GM13977 (cell line): ENCODE measurements at regions not wholly inside any gene's neighbourhood (a gene's known extent, or its start where the extent isn't known, plus 50 kb on each side); places are given as distances from the start of the nearest gene placed in this dataset.
A peak's percentile ranks its signal among the peaks of the same experiment; 100 is the strongest.
"Not testable (repeated sequence)": the region's sequence is repeated elsewhere in the genome, so short reads cannot be mapped to it uniquely, and the experiment has no call there.

Experiments used
- DNase-seq: peaks from one replicate; pipeline ENCODE4 v3.0.0; 2012; ENCODE audit warnings: low spot score
- in situ Hi-C: fragments of 300-500 bp; cut with MboI; formaldehyde crosslinking; loops from one replicate; pipeline ENCODE4 v1.12.0; 2022; ENCODE audit warnings: low sequenced_read_pairs, low pct_unique_long_range_greater_than_20kb, mixed read lengths, inconsistent platforms; ENCODE audit not compliant: unreplicated experiment
- TF ChIP-seq, protein P1 (sequence below): IDR thresholded peaks from 2 replicates; pipeline ENCODE4 v1.5.1; 2012; ENCODE audit warnings: mild to moderate bottlenecking, control low read depth; ENCODE audit not compliant: insufficient read depth; ENCODE audit errors: extremely low read depth, missing control alignments

DNA sequence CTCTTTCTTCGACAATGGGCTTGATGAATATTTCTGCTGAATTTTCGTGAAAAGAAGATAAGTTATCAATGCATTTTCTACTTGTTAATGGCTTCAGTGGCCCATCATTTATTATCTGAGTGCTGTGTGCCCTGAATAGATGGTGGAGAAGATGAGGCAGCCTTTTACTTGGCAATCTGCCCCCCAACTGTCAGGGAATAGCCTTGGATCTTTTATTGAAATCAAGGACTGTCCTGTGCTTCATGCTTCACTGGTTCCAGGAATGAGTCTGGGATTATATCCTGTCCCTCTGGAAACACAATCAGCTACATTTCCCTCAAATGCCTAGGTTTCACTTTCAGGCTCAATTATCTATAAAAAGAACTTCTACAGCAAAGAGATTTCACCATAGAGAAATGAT is 75.9 kb upstream of the NXPH1 start:
- no peak for DNase-seq
- TF ChIP-seq, protein P1, sequence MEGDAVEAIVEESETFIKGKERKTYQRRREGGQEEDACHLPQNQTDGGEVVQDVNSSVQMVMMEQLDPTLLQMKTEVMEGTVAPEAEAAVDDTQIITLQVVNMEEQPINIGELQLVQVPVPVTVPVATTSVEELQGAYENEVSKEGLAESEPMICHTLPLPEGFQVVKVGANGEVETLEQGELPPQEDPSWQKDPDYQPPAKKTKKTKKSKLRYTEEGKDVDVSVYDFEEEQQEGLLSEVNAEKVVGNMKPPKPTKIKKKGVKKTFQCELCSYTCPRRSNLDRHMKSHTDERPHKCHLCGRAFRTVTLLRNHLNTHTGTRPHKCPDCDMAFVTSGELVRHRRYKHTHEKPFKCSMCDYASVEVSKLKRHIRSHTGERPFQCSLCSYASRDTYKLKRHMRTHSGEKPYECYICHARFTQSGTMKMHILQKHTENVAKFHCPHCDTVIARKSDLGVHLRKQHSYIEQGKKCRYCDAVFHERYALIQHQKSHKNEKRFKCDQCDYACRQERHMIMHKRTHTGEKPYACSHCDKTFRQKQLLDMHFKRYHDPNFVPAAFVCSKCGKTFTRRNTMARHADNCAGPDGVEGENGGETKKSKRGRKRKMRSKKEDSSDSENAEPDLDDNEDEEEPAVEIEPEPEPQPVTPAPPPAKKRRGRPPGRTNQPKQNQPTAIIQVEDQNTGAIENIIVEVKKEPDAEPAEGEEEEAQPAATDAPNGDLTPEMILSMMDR: no peak
- in situ Hi-C loops: no loop called here

DNA sequence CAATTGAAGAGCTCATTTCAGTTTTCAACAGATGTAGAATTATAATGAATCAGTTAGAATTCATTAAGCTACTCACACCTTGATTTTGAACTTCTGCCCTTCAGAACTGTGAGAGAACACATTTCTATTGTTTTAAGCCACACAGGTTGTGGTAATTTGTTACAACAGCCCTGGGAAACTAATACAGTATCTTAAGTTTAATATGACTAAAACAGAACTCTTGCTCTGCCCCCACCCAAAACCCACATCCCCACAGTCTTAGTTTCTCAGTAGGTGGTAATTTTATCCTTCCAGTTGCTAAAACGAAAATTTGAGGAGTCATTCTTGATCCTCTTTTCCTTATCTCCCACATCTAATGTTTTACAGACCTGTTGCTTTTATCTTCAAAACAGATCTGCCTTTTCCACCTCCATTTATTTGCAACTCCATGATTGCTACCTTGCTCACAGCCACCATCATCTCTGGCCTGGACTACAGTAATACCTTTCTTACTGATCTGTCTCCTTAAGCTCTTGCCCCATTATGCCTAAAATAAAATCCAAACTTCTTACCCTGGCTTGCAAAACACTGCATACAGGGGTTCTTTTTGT is 72.8 kb upstream of the NXPH1 start:
- TF ChIP-seq, protein P1: no peak
- no peak for DNase-seq
- in situ Hi-C loops: no loop called here

GRCh38 chr7:8362723-8363369 is 70.6 kb upstream of the NXPH1 start:
- in situ Hi-C loops: no loop called here

DNA sequence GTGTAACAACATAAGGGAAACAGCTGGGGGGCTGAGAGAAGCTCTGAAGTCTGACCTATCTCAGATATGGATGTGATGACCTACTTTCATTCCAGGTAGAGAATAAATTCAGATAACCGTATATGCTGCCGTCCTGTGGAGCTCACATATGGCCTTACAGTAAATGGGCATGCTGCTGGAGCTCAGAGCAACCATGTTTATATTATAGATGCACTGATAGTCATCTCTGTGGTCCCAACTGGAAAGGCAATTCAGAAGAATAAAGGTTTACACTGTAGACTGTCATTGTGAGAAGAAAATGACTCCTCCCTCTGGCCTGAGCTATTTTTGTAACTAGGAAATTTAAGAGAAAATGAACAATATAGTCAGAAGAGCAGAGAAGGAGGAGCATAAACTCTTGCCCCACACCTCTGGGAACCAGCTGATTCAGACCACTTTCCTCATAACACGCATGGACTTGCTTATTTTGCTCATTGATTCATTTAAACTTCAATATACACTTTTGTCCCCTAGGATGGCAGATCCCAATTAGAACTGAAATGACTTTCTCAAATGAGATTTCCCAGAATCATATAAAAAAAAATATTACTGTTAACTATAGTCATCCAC is 69.9 kb upstream of the NXPH1 start:
- DNase-seq: no peak
- in situ Hi-C loops: no loop called here

More at GRCh38 chr7:8362723-8363369, 70.6 kb upstream of the NXPH1 start:
- DNase-seq: no peak
- TF ChIP-seq, protein P1: no peak

GRCh38 chr7:8365499-8366110 is 67.8 kb upstream of the NXPH1 start:
- in situ Hi-C loops: no loop called here
- no peak for DNase-seq
- TF ChIP-seq, protein P1: peak; percentile 44

More for the DNA sequence above, 69.9 kb upstream of the NXPH1 start:
- TF ChIP-seq, protein P1: no peak

- in situ Hi-C loops, DNase-seq: not testable (repeated sequence)
These were observed 65.4 kb upstream of the NXPH1 start for GRCh38 chr7:8368007-8368406.

DNA sequence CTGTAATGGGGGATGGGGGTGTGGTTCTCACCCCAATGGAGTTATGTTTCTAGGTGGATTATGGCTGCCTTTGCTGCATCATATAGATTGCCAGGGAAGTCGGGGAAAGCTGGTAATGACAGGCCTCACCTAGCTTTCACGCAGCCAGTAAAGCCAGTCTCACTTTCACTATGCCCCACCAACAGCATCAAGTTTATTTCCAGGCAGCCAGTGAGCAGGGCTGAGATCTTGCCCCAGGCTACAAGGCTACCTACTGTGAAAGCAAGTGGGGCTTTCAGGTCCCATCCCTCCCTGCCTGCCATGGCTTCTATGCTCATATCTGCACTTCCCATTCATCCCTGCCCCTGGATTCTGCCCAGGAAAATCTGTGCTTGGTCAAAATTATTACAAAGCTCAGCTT is 61.7 kb upstream of the NXPH1 start:
- DNase-seq: no peak
- TF ChIP-seq, protein P1: no peak
- in situ Hi-C loops: no loop called here
